Astrocyte of the cerebellum (primary cell): ENCODE measurements at regions not wholly inside any gene's neighbourhood (a gene's known extent, or its start where the extent isn't known, plus 50 kb on each side); places are given as distances from the start of the nearest gene placed in this dataset.

Experiments used
- DNase-seq: peaks from one replicate; pipeline ENCODE4 v3.0.0-alpha.2; 2011; ENCODE audit warnings: low read depth
- H3K4me3 ChIP-seq: 2 replicates; pipeline ENCODE4 v1.5.1; 2011; ENCODE audit warnings: mild to moderate bottlenecking, low read depth, low read length, moderate library complexity
- CTCF ChIP-seq: IDR thresholded peaks from 2 replicates; pipeline ENCODE4 v1.5.1; 2012; ENCODE audit warnings: low read length, low read depth, moderate library complexity, mild to moderate bottlenecking; ENCODE audit errors: missing control alignments
- in situ Hi-C: cut with HindIII; loops from 2 replicates; pipeline ENCODE4 v1.10.0; 2017; ENCODE audit warnings: low sequenced_read_pairs

DNA sequence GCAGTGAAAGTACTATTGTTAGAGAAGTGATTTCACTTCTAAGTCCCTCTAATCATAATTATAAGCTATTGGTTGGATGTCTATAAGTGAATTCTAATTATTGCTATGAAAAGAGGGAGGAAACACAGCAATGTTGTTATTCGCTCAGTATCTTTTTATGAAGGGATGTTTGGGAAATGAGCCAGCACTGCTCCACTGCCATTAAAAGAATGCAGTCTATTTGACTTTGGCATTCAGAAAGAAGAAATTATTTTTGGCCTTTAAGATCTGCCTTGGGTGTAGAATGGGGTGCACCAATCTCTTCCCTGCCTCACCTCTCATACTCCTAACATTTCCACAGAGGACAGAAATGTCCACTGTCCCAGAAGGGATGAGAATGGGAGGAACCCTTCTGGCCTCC lies 332.0 kb downstream of the SPATA31D1 start:
- in situ Hi-C loops: no loop called here
- DNase-seq: no peak
- no peak for TF ChIP-seq CTCF
- H3K4me3 ChIP-seq: no peak overlapping the region

GRCh38 chr9:82325907-82326306 lies 337.3 kb downstream of the SPATA31D1 start:
- no peak for TF ChIP-seq CTCF
- no peak for DNase-seq
- no peak overlapping the region for H3K4me3 ChIP-seq
- in situ Hi-C loops: no loop called here

DNA sequence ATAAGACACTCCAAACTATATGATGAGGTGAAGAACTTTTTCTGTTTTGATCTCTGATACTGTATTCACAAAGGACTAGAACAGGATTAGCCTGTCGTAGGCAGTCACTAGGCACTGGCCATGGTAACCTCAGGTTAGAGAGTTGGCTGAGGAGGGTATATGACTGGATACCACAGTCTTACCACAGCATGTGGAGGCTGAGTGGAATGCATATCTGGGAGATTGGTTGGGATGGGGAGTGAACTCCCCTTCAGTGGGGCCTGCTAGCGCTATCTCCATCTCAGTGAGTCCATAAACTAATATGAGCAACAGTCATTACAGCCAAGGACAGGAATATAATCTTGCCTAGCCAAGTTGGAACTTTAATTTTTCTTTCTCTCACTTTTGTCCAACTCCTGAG lies 339.1 kb downstream of the SPATA31D1 start:
- in situ Hi-C loops: no loop called here
- TF ChIP-seq CTCF: no peak
- no peak for DNase-seq
- no peak overlapping the region for H3K4me3 ChIP-seq

- no peak for DNase-seq
- H3K4me3 ChIP-seq: no peak overlapping the region
- no peak for TF ChIP-seq CTCF
- in situ Hi-C loops: no loop called here
Observed at GRCh38 chr9:82331079-82331478, 342.5 kb downstream of the SPATA31D1 start.

DNA sequence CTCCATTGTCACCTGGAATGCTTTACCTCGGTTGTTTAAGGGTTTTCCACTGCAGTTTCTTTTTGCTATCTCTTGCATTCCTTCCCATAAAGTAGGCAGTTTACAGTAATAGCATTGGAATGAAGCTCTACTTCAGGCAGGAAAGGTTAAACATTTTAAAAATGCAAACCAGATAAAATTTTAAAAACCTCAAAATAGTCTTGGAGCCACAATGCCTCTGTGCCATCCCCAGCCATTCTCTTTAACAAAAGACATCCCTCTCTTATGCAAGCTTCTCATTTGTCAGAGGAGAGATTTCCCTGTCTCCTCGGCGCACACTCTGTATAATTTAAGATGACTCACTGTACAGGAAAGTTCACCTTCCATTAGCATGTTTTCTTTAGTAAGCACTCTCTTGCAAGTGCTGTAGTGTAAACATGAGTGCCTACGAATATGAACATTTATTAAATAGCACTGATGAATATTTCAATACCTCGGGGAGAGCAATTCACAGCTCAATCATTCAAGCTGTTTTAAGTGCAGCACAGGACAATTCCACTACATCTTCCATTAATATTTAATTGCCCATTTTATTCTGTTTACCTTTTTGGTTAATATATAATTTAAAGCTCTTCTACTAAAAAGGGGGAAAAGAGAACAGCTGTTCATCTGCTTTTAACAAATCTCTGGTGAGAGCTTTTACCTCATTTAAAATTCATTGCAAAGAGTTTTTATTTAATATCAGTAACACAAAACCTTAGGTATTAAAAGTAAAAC lies 343.6 kb downstream of the SPATA31D1 start:
- H3K4me3 ChIP-seq: no peak overlapping the region
- no peak for TF ChIP-seq CTCF
- DNase-seq: peak; percentile 87
- in situ Hi-C loops: no loop called here

DNA sequence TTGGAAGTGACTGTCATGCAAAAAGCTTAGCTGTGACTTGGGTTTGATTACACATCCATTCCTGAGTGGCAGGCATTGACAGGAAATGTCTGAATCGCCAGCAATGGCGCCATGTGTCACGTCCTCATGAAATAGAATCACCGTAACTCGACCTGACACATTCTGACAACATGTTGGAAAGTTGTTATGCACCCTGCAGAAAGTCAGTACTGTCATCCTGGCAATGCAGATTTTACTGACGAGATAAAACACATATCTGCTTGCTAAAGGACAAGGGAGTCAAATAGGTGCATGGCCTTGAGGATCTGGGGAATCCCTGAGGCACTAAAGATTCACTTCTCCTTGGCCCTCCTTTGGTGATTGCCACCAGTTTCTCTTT lies 344.2 kb downstream of the SPATA31D1 start:
- H3K4me3 ChIP-seq: no peak overlapping the region
- no peak for TF ChIP-seq CTCF
- in situ Hi-C loops: no loop called here
- no peak for DNase-seq
